Activated naive CD4-positive, alpha-beta T cell treated with anti-CD3 and anti-CD28 coated beads, Interleukin-2, amount 50 U/mL, for 72 hours (primary cell): ENCODE measurements at regions not wholly inside any gene's neighbourhood (a gene's known extent, or its start where the extent isn't known, plus 50 kb on each side); places are given as distances from the start of the nearest gene placed in this dataset.

Source experiments
- ATAC-seq, 2 donors: fragments of 150-1000 bp; cut with Tn5 transposase; 2 replicates each; pipeline ENCODE4 v1.10.0; 2021; ENCODE audit warnings: mild to moderate bottlenecking in 2 of 2, moderate library complexity in 2 of 2
- DNase-seq, 2 donors: peaks; one replicate each; pipeline ENCODE4 v3.0.0; 2021 to 2022; ENCODE audit warnings: low spot score in 2 of 2
- H3K27ac Mint-ChIP-seq, 2 donors: one replicate each; pipeline ENCODE4 v1.8.0; 2022; ENCODE audit warnings: mild to moderate bottlenecking in 2 of 2, mixed read lengths in 2 of 2
- H3K36me3 Mint-ChIP-seq, 2 donors: one replicate each; pipeline ENCODE4 v1.8.0; 2022; ENCODE audit warnings: mixed read lengths in 2 of 2
- H3K9me3 Mint-ChIP-seq, 2 donors: one replicate each; pipeline ENCODE4 v1.8.0; 2022; ENCODE audit warnings: mixed read lengths in 2 of 2

GRCh38 chr4:138049355-138049754 lies 192.8 kb downstream of the SLC7A11 start:
- Mint-ChIP-seq H3K9me3 (no peaks in the 10 kb centered on the region), H3K27ac (no peak overlapping the region), H3K36me3 (no peaks in the 10 kb centered on the region)
- ATAC-seq (no peak), DNase-seq (no peak)

- no peaks in the 10 kb centered on the region for H3K9me3 Mint-ChIP-seq
- ATAC-seq, result no peak
- no peak for DNase-seq
- H3K27ac Mint-ChIP-seq, result no peak overlapping the region
- no peaks in the 10 kb centered on the region for H3K36me3 Mint-ChIP-seq
Observed at GRCh38 chr4:138047290-138047689, 194.9 kb downstream of the SLC7A11 start.

GRCh38 chr4:138045036-138045435 lies 197.1 kb downstream of the SLC7A11 start:
- no peak overlapping the region for H3K27ac Mint-ChIP-seq
- no peak for DNase-seq
- no peaks in the 10 kb centered on the region for H3K9me3 Mint-ChIP-seq
- no peaks in the 10 kb centered on the region for H3K36me3 Mint-ChIP-seq
- ATAC-seq, result no peak

- H3K27ac Mint-ChIP-seq, result no peak overlapping the region
Observed at GRCh38 chr4:138039010-138039409, 203.1 kb downstream of the SLC7A11 start.

GRCh38 chr4:138037696-138038095 lies 204.5 kb downstream of the SLC7A11 start:
- ATAC-seq, result no peak
- no peaks in the 10 kb centered on the region for H3K36me3 Mint-ChIP-seq
- peaks cover 0 to 4% of the 10 kb centered on the region in 2 donors for H3K9me3 Mint-ChIP-seq
- DNase-seq, result no peak
- no peak overlapping the region for H3K27ac Mint-ChIP-seq

More at GRCh38 chr4:138039010-138039409, 203.1 kb downstream of the SLC7A11 start:
- no peaks in the 10 kb centered on the region for H3K36me3 Mint-ChIP-seq
- no peak for DNase-seq
- H3K9me3 Mint-ChIP-seq, result peaks cover 0 to 4% of the 10 kb centered on the region in 2 donors
- ATAC-seq, result no peak

GRCh38 chr4:138035781-138036258 lies 206.3 kb downstream of the SLC7A11 start:
- ATAC-seq, result peak in 1 of 2 donors; percentile 43
- peaks cover 0 to 4% of the 10 kb centered on the region in 2 donors for H3K9me3 Mint-ChIP-seq
- H3K27ac Mint-ChIP-seq, result no peak overlapping the region
- H3K36me3 Mint-ChIP-seq, result no peaks in the 10 kb centered on the region
- no peak for DNase-seq

- ATAC-seq, result no peak
- no peaks in the 10 kb centered on the region for H3K36me3 Mint-ChIP-seq
- H3K9me3 Mint-ChIP-seq, result peaks cover 0 to 8% of the 10 kb centered on the region in 2 donors
- no peak for DNase-seq
- no peak overlapping the region for H3K27ac Mint-ChIP-seq
Observed at GRCh38 chr4:138034871-138035270, 207.3 kb downstream of the SLC7A11 start.

GRCh38 chr4:138032222-138032621 lies 209.9 kb downstream of the SLC7A11 start:
- Mint-ChIP-seq H3K36me3 (no peaks in the 10 kb centered on the region), H3K27ac (no peak overlapping the region), H3K9me3 (peaks cover 0 to 4% of the 10 kb centered on the region in 2 donors)
- DNase-seq (no peak), ATAC-seq (no peak)

GRCh38 chr4:138030375-138030774 lies 211.8 kb downstream of the SLC7A11 start:
- peaks cover 0 to 4% of the 10 kb centered on the region in 2 donors for H3K9me3 Mint-ChIP-seq
- H3K36me3 Mint-ChIP-seq, result no peaks in the 10 kb centered on the region
- no peak for DNase-seq
- no peak overlapping the region for H3K27ac Mint-ChIP-seq
- no peak for ATAC-seq

- ATAC-seq (no peak), DNase-seq (no peak)
- Mint-ChIP-seq H3K36me3 (no peaks in the 10 kb centered on the region), H3K27ac (no peak overlapping the region), H3K9me3 (peaks cover 0 to 4% of the 10 kb centered on the region in 2 donors)
Observed at GRCh38 chr4:138028923-138029322, 213.2 kb downstream of the SLC7A11 start.

- Mint-ChIP-seq H3K27ac (no peak overlapping the region), H3K36me3 (no peaks in the 10 kb centered on the region), H3K9me3 (no peaks in the 10 kb centered on the region)
- no peak for DNase-seq
- no peak for ATAC-seq
Observed at GRCh38 chr4:138021139-138021830, 220.9 kb downstream of the SLC7A11 start.

- no peak overlapping the region for H3K27ac Mint-ChIP-seq
- no peaks in the 10 kb centered on the region for H3K36me3 Mint-ChIP-seq
- no peaks in the 10 kb centered on the region for H3K9me3 Mint-ChIP-seq
- ATAC-seq, result no peak
- no peak for DNase-seq
Observed at GRCh38 chr4:138014590-138015288, 227.4 kb downstream of the SLC7A11 start.

- no peak for ATAC-seq
- DNase-seq, result no peak
- Mint-ChIP-seq H3K36me3 (no peaks in the 10 kb centered on the region), H3K9me3 (peaks cover 0 to 4% of the 10 kb centered on the region in 2 donors), H3K27ac (no peak overlapping the region)
Observed at GRCh38 chr4:138013625-138014024, 228.5 kb downstream of the SLC7A11 start.

- Mint-ChIP-seq H3K36me3 (no peaks in the 10 kb centered on the region), H3K9me3 (peaks cover 0 to 4% of the 10 kb centered on the region in 2 donors), H3K27ac (no peak overlapping the region)
- DNase-seq (no peak), ATAC-seq (no peak)
Observed at GRCh38 chr4:138010639-138011038, 231.5 kb downstream of the SLC7A11 start.

GRCh38 chr4:138007572-138007971 lies 234.6 kb downstream of the SLC7A11 start:
- Mint-ChIP-seq H3K36me3 (no peaks in the 10 kb centered on the region), H3K27ac (no peak overlapping the region), H3K9me3 (peaks cover 4 to 5% of the 10 kb centered on the region in 2 donors)
- no peak for DNase-seq
- no peak for ATAC-seq

GRCh38 chr4:138005486-138005885 lies 236.7 kb downstream of the SLC7A11 start:
- no peaks in the 10 kb centered on the region for H3K36me3 Mint-ChIP-seq
- ATAC-seq (no peak), DNase-seq (no peak)
- peaks cover 4 to 8% of the 10 kb centered on the region in 2 donors for H3K9me3 Mint-ChIP-seq
- H3K27ac Mint-ChIP-seq, result no peak overlapping the region

- no peak overlapping the region for H3K27ac Mint-ChIP-seq
- H3K9me3 Mint-ChIP-seq, result peaks cover 0 to 8% of the 10 kb centered on the region in 2 donors
- no peaks in the 10 kb centered on the region for H3K36me3 Mint-ChIP-seq
- ATAC-seq (peak in 1 of 2 donors; percentile 76), DNase-seq (no peak)
Observed at GRCh38 chr4:138003248-138003647, 238.9 kb downstream of the SLC7A11 start.
